Activated naive CD4-positive, alpha-beta T cell treated with anti-CD3 and anti-CD28 coated beads, Interleukin-2, amount 50 U/mL, for 72 hours (primary cell): ENCODE measurements at regions not wholly inside any gene's neighbourhood (a gene's known extent, or its start where the extent isn't known, plus 50 kb on each side); places are given as distances from the start of the nearest gene placed in this dataset.

ENCODE experiments used
- ATAC-seq, 2 donors: fragments of 150-1000 bp; cut with Tn5 transposase; 2 replicates each; pipeline ENCODE4 v1.10.0; 2021; ENCODE audit warnings: mild to moderate bottlenecking in 2 of 2, moderate library complexity in 2 of 2
- DNase-seq, 2 donors: peaks; one replicate each; pipeline ENCODE4 v3.0.0; 2021 to 2022; ENCODE audit warnings: low spot score in 2 of 2
- H3K27ac Mint-ChIP-seq, 2 donors: one replicate each; pipeline ENCODE4 v1.8.0; 2022; ENCODE audit warnings: mild to moderate bottlenecking in 2 of 2, mixed read lengths in 2 of 2
- H3K36me3 Mint-ChIP-seq, 2 donors: one replicate each; pipeline ENCODE4 v1.8.0; 2022; ENCODE audit warnings: mixed read lengths in 2 of 2
- H3K9me3 Mint-ChIP-seq, 2 donors: one replicate each; pipeline ENCODE4 v1.8.0; 2022; ENCODE audit warnings: mixed read lengths in 2 of 2

- Mint-ChIP-seq H3K36me3 (no peaks in the 10 kb centered on the region), H3K27ac (no peak overlapping the region), H3K9me3 (no peaks in the 10 kb centered on the region)
- ATAC-seq (no peak), DNase-seq (no peak)
Observed at GRCh38 chr17:33811004-33811760, 443.9 kb upstream of the CCL2 start.

GRCh38 chr17:33811984-33812577, 443.0 kb upstream of the CCL2 start:
- DNase-seq (no peak), ATAC-seq (no peak)
- Mint-ChIP-seq H3K9me3 (no peaks in the 10 kb centered on the region), H3K27ac (no peak overlapping the region), H3K36me3 (no peaks in the 10 kb centered on the region)

GRCh38 chr17:33814852-33815251, 440.2 kb upstream of the CCL2 start:
- H3K27ac Mint-ChIP-seq: no peak overlapping the region
- no peaks in the 10 kb centered on the region for H3K9me3 Mint-ChIP-seq
- ATAC-seq: no peak
- H3K36me3 Mint-ChIP-seq: no peaks in the 10 kb centered on the region
- no peak for DNase-seq

GRCh38 chr17:33816036-33816435, 439.0 kb upstream of the CCL2 start:
- Mint-ChIP-seq H3K36me3 (no peaks in the 10 kb centered on the region), H3K27ac (no peak overlapping the region), H3K9me3 (no peaks in the 10 kb centered on the region)
- DNase-seq: no peak
- ATAC-seq: no peak

GRCh38 chr17:33816842-33817617, 438.1 kb upstream of the CCL2 start:
- no peak overlapping the region for H3K27ac Mint-ChIP-seq
- no peaks in the 10 kb centered on the region for H3K9me3 Mint-ChIP-seq
- no peaks in the 10 kb centered on the region for H3K36me3 Mint-ChIP-seq
- no peak for ATAC-seq
- no peak for DNase-seq

GRCh38 chr17:33819539-33819938, 435.5 kb upstream of the CCL2 start:
- Mint-ChIP-seq H3K27ac (no peak overlapping the region), H3K9me3 (no peaks in the 10 kb centered on the region), H3K36me3 (no peaks in the 10 kb centered on the region)
- ATAC-seq (no peak), DNase-seq (no peak)

- ATAC-seq (no peak), DNase-seq (no peak)
- Mint-ChIP-seq H3K27ac (no peak overlapping the region), H3K36me3 (no peaks in the 10 kb centered on the region), H3K9me3 (no peaks in the 10 kb centered on the region)
Observed at GRCh38 chr17:33832262-33832661, 422.8 kb upstream of the CCL2 start.

GRCh38 chr17:33837281-33837680, 417.8 kb upstream of the CCL2 start:
- H3K27ac Mint-ChIP-seq: no peak overlapping the region
- DNase-seq: no peak
- no peaks in the 10 kb centered on the region for H3K9me3 Mint-ChIP-seq

GRCh38 chr17:33838281-33838680, 416.8 kb upstream of the CCL2 start:
- no peaks in the 10 kb centered on the region for H3K9me3 Mint-ChIP-seq
- DNase-seq (no peak), ATAC-seq (no peak)
- no peak overlapping the region for H3K27ac Mint-ChIP-seq
- no peaks in the 10 kb centered on the region for H3K36me3 Mint-ChIP-seq

More at GRCh38 chr17:33837281-33837680, 417.8 kb upstream of the CCL2 start:
- H3K36me3 Mint-ChIP-seq: no peaks in the 10 kb centered on the region
- no peak for ATAC-seq

GRCh38 chr17:33847900-33848299, 407.2 kb upstream of the CCL2 start:
- no peak for ATAC-seq
- H3K36me3 Mint-ChIP-seq: no peaks in the 10 kb centered on the region
- no peak overlapping the region for H3K27ac Mint-ChIP-seq
- H3K9me3 Mint-ChIP-seq: no peaks in the 10 kb centered on the region
- DNase-seq: no peak

- DNase-seq (no peak), ATAC-seq (no peak)
- Mint-ChIP-seq H3K36me3 (no peaks in the 10 kb centered on the region), H3K9me3 (no peaks in the 10 kb centered on the region), H3K27ac (no peak overlapping the region)
Observed at GRCh38 chr17:33848433-33848832, 406.7 kb upstream of the CCL2 start.

- Mint-ChIP-seq H3K9me3 (no peaks in the 10 kb centered on the region), H3K27ac (no peak overlapping the region), H3K36me3 (no peaks in the 10 kb centered on the region)
- ATAC-seq (no peak), DNase-seq (no peak)
Observed at GRCh38 chr17:33854596-33854995, 400.5 kb upstream of the CCL2 start.

GRCh38 chr17:33858121-33858520, 397.0 kb upstream of the CCL2 start:
- DNase-seq: no peak
- Mint-ChIP-seq H3K36me3 (no peaks in the 10 kb centered on the region), H3K9me3 (no peaks in the 10 kb centered on the region), H3K27ac (no peak overlapping the region)
- ATAC-seq: no peak

GRCh38 chr17:33858682-33859081, 396.4 kb upstream of the CCL2 start:
- Mint-ChIP-seq H3K27ac (no peak overlapping the region), H3K9me3 (no peaks in the 10 kb centered on the region), H3K36me3 (no peaks in the 10 kb centered on the region)
- ATAC-seq: no peak
- no peak for DNase-seq

GRCh38 chr17:33862772-33863602, 392.1 kb upstream of the CCL2 start:
- Mint-ChIP-seq H3K9me3 (no peaks in the 10 kb centered on the region), H3K36me3 (no peaks in the 10 kb centered on the region), H3K27ac (no peak overlapping the region)
- no peak for ATAC-seq
- DNase-seq: no peak

GRCh38 chr17:33864758-33865229, 390.3 kb upstream of the CCL2 start:
- Mint-ChIP-seq H3K27ac (no peak overlapping the region), H3K36me3 (no peaks in the 10 kb centered on the region), H3K9me3 (no peaks in the 10 kb centered on the region)
- no peak for ATAC-seq
- DNase-seq: no peak

GRCh38 chr17:33868899-33869298, 386.2 kb upstream of the CCL2 start:
- Mint-ChIP-seq H3K9me3 (no peaks in the 10 kb centered on the region), H3K27ac (no peak overlapping the region)

More at GRCh38 chr17:33868899-33869298, 386.2 kb upstream of the CCL2 start:
- DNase-seq (no peak), ATAC-seq (no peak)
- no peaks in the 10 kb centered on the region for H3K36me3 Mint-ChIP-seq
